SU-DHL-6 (cell line): ENCODE measurements at regions not wholly inside any gene's neighbourhood (a gene's known extent, or its start where the extent isn't known, plus 50 kb on each side); places are given as distances from the start of the nearest gene placed in this dataset.
"Not testable (repeated sequence)": the region's sequence is repeated elsewhere in the genome, so short reads cannot be mapped to it uniquely, and the experiment has no call there.

Source experiments
- H2AFZ ChIP-seq: fragments of 200-600 bp; sonication (generic); 2 replicates; pipeline ENCODE4 v1.6.1; 2014; ENCODE audit warnings: low read depth, mild to moderate bottlenecking, moderate library complexity, mixed read lengths, antibody characterized with exemption, low read length; ENCODE audit not compliant: severe bottlenecking
- H3F3A ChIP-seq: fragments of 200-600 bp; shearing (Covaris generic); 2 replicates; pipeline ENCODE4 v1.6.0; 2016; ENCODE audit warnings: antibody characterized with exemption, mild to moderate bottlenecking; ENCODE audit not compliant: insufficient read depth
- H3K27ac ChIP-seq: fragments of 200-600 bp; sonication (generic); 2 replicates; pipeline ENCODE4 v1.5.1; 2016; ENCODE audit warnings: low read depth, mild to moderate bottlenecking, low read length, moderate library complexity, mixed read lengths
- H3K27me3 ChIP-seq: fragments of 200-600 bp; sonication (generic), shearing (Covaris generic); 2 replicates; pipeline ENCODE4 v1.6.0; 2014; ENCODE audit warnings: mild to moderate bottlenecking, low read length
- H3K36me3 ChIP-seq: fragments of 200-600 bp; sonication (generic); 2 replicates; pipeline ENCODE4 v1.6.1; 2014; ENCODE audit warnings: mild to moderate bottlenecking, low read length, mixed read lengths
- H3K4me2 ChIP-seq: fragments of 300-600, 200-600 bp; shearing (Covaris generic), sonication (generic); 2 replicates; pipeline ENCODE4 v1.6.0; 2014; ENCODE audit warnings: low read length, low read depth, mild to moderate bottlenecking; ENCODE audit not compliant: poor library complexity, severe bottlenecking
- H3K4me3 ChIP-seq: fragments of 200-600 bp; sonication (generic); 2 replicates; pipeline ENCODE4 v1.5.1; 2014; ENCODE audit warnings: antibody characterized with exemption, low read length, mild to moderate bottlenecking, mixed read lengths; ENCODE audit not compliant: insufficient read depth, poor library complexity, severe bottlenecking
- H3K79me2 ChIP-seq: fragments of 200-600 bp; sonication (generic); 2 replicates; pipeline ENCODE4 v1.6.1; 2014; ENCODE audit warnings: mild to moderate bottlenecking, low read length, moderate library complexity; ENCODE audit not compliant: insufficient read depth
- H3K9ac ChIP-seq: fragments of 200-600 bp; sonication (generic); 2 replicates; pipeline ENCODE4 v1.7.0; 2014; ENCODE audit warnings: mild to moderate bottlenecking, low read length
- H3K9me2 ChIP-seq: fragments of 200-600 bp; sonication (generic); replicated peaks from 2 replicates; pipeline ENCODE4 v1.6.1; 2014; ENCODE audit warnings: low read length; ENCODE audit not compliant: insufficient read depth
- H3K9me3 ChIP-seq: fragments of 200-600 bp; sonication (generic); 2 replicates; pipeline ENCODE4 v1.6.1; 2014; ENCODE audit warnings: low read length, mixed read lengths; ENCODE audit not compliant: insufficient read depth
- H4K20me1 ChIP-seq: fragments of 200-600 bp; sonication (generic); 2 replicates; pipeline ENCODE4 v1.6.1; 2014; ENCODE audit warnings: low read depth, mild to moderate bottlenecking, antibody characterized with exemption, low read length, moderate library complexity, mixed read lengths
- EZH2phosphoT487 ChIP-seq: fragments of 200-600 bp; sonication (generic), shearing (Covaris generic); conservative IDR thresholded peaks from 2 replicates; pipeline ENCODE4 v1.6.1; 2018; ENCODE audit warnings: mild to moderate bottlenecking, antibody characterized with exemption, low read length, moderate library complexity, mixed read lengths
- TF ChIP-seq, protein P1 (sequence below): fragments of 200-600 bp; sonication (generic); IDR thresholded peaks from one replicate; pipeline ENCODE4 v1.5.1; 2017; ENCODE audit warnings: antibody characterized with exemption, mild to moderate bottlenecking, low read length, moderate library complexity; ENCODE audit not compliant: insufficient read depth, poor library complexity, severe bottlenecking

DNA sequence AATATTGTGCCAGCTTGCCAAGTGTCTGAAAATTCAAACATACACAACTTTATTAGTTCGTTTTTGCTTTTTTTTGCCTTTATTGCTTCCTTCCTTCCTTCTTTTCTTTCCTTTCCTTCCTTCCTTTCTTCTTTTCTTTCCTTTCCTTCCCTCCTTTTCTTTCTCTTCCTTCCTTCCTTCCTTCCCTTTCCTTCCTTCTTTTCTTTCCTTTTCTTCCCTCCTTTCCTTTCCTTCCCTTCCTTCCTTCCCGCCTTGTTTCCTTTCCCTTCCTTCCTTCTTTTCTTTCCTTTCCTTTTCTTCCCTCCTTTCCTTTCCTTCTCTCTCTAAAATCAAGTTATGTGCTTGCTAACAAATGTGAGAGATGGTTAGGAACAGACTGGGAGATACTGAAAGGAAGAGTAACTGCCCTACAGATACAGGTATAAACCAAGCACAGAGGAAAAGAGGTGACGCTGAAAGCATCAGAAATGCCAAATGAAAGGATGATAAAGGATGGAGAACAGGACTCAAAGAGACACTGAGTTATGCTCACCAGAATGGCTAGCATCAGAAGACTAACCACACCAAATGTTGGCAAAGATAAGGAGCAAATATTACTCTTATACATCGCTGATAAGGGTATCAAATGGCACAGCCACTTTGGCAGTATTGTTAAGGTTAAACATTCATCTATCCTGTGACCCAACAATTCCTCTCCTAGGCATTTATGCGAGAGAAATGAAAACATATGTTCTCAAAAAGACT lies 151.6 kb downstream of the MREG start:
- Histone ChIP-seq H3K9me3 (no peaks in the 10 kb centered on the region), H3K27me3 (no peaks in the 10 kb centered on the region; the same call in 1 of the 2 replicates), H3K9me2 (no peaks in the 10 kb centered on the region; the same call in 1 of the 2 replicates), H3K4me3 (no peak overlapping the region), H4K20me1 (no peaks in the 10 kb centered on the region), H3F3A (no peaks in the 10 kb centered on the region), H3K4me2 (no peak overlapping the region), H3K9ac (no peak overlapping the region), H3K27ac (no peak overlapping the region), H3K79me2 (no peaks in the 10 kb centered on the region), H3K36me3 (no peaks in the 10 kb centered on the region), H2AFZ (no peak overlapping the region)
- no peak for TF ChIP-seq EZH2phosphoT487
- TF ChIP-seq, protein P1, sequence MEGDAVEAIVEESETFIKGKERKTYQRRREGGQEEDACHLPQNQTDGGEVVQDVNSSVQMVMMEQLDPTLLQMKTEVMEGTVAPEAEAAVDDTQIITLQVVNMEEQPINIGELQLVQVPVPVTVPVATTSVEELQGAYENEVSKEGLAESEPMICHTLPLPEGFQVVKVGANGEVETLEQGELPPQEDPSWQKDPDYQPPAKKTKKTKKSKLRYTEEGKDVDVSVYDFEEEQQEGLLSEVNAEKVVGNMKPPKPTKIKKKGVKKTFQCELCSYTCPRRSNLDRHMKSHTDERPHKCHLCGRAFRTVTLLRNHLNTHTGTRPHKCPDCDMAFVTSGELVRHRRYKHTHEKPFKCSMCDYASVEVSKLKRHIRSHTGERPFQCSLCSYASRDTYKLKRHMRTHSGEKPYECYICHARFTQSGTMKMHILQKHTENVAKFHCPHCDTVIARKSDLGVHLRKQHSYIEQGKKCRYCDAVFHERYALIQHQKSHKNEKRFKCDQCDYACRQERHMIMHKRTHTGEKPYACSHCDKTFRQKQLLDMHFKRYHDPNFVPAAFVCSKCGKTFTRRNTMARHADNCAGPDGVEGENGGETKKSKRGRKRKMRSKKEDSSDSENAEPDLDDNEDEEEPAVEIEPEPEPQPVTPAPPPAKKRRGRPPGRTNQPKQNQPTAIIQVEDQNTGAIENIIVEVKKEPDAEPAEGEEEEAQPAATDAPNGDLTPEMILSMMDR: no peak

GRCh38 chr2:215856080-215856479 lies 157.3 kb downstream of the MREG start:
- no peak overlapping the region for H3K4me3 ChIP-seq
- H3F3A ChIP-seq: no peaks in the 10 kb centered on the region
- no peak overlapping the region for H3K9ac ChIP-seq
- TF ChIP-seq EZH2phosphoT487: no peak
- TF ChIP-seq, protein P1: no peak
- H2AFZ ChIP-seq: no peak overlapping the region
- no peaks in the 10 kb centered on the region for H3K79me2 ChIP-seq
- no peaks in the 10 kb centered on the region for H3K9me3 ChIP-seq
- H4K20me1 ChIP-seq: no peaks in the 10 kb centered on the region
- H3K27ac ChIP-seq: no peak overlapping the region
- H3K9me2 ChIP-seq: no peaks in the 10 kb centered on the region
- H3K4me2 ChIP-seq: no peak overlapping the region
- no peaks in the 10 kb centered on the region; the same call in 1 of the 2 replicates for H3K27me3 ChIP-seq
- H3K36me3 ChIP-seq: no peaks in the 10 kb centered on the region

DNA sequence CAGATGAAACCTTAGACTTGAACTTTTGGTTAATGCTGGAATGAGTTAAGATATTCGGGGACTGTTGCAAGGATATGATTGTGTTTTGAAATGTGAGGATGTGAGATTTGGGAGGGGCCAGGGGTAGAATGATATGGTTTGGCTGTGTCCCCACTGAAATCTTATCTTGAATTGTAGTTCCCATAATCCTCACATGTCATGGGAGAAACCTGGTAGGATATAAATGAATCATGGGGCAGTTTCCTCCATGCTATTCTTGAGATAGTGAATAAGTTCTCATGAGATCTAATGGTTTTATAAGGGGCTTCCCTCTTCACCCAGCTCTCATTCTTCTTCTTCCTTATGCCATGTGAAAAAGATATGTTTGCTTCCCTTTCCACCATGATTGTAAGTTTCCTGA lies 158.0 kb downstream of the MREG start:
- H4K20me1 ChIP-seq, H3K9me2 ChIP-seq, H3F3A ChIP-seq, H2AFZ ChIP-seq, H3K4me2 ChIP-seq, H3K27me3 ChIP-seq, H3K27ac ChIP-seq, H3K4me3 ChIP-seq, H3K79me2 ChIP-seq, H3K9ac ChIP-seq, H3K36me3 ChIP-seq, H3K9me3 ChIP-seq: not testable (repeated sequence)

- no peaks in the 10 kb centered on the region for H4K20me1 ChIP-seq
- H3K9me2 ChIP-seq: no peaks in the 10 kb centered on the region
- no peaks in the 10 kb centered on the region for H3K79me2 ChIP-seq
- no peak overlapping the region for H3K4me2 ChIP-seq
- no peak for TF ChIP-seq EZH2phosphoT487
- TF ChIP-seq, protein P1: no peak
- no peaks in the 10 kb centered on the region for H3K36me3 ChIP-seq
- H3K4me3 ChIP-seq: no peak overlapping the region
- H3K27me3 ChIP-seq: no peaks in the 10 kb centered on the region; the same call in 1 of the 2 replicates
- H3K9ac ChIP-seq: no peak overlapping the region
- no peak overlapping the region for H3K27ac ChIP-seq
- no peaks in the 10 kb centered on the region for H3F3A ChIP-seq
- H2AFZ ChIP-seq: no peak overlapping the region
- H3K9me3 ChIP-seq: no peaks in the 10 kb centered on the region
These were observed 159.3 kb downstream of the MREG start for GRCh38 chr2:215854008-215854407.
